PC-9 (cell line): ENCODE measurements at regions not wholly inside any gene's neighbourhood (a gene's known extent, or its start where the extent isn't known, plus 50 kb on each side); places are given as distances from the start of the nearest gene placed in this dataset.

ENCODE experiments used
- BruUV-seq: library from RNA; stranded (reverse); fragments of 400-500 nt; replicated peaks from 2 replicates; lab custom pipeline; 2021; lab: Mats Ljungman, UMichigan
- CTCF ChIA-PET: fragments of 300-600 bp; sonication (Branson Sonifier 250); formaldehyde crosslinking; loops from one replicate; lab custom pipeline; 2022; ENCODE audit warnings: antibody characterized with exemption; lab: Charles Lee
- POLR2A ChIA-PET: fragments of 300-600 bp; sonication (Branson Sonifier 250); formaldehyde crosslinking; loops from one replicate; lab custom pipeline; 2022; ENCODE audit warnings: antibody characterized with exemption; ENCODE audit not compliant: unreplicated experiment; lab: Charles Lee
- DNase-seq, 2 experiments: peaks; one replicate each; pipeline versions ENCODE4 v3.0.0 to v3.0.0-alpha.2; 2015 to 2022; ENCODE audit warnings: mixed read lengths in 1 of 2
- H2AFZ ChIP-seq: fragments of 200-600 bp; sonication (generic); 2 replicates; pipeline ENCODE4 v1.8.1; 2017; ENCODE audit warnings: antibody characterized with exemption
- H3F3A ChIP-seq: fragments of 200-600 bp; sonication (generic); 2 replicates; pipeline ENCODE4 v1.8.1; 2017; ENCODE audit warnings: antibody characterized with exemption, mild to moderate bottlenecking, low read depth; ENCODE audit not compliant: insufficient read depth
- H3K27ac ChIP-seq: fragments of 200-600 bp; sonication (generic); 2 replicates; pipeline ENCODE4 v1.6.1; 2016; ENCODE audit warnings: mixed run types
- H3K27me3 ChIP-seq: fragments of 200-600 bp; sonication (generic); 2 replicates; pipeline ENCODE4 v1.6.1; 2016; ENCODE audit warnings: low read depth, mixed run types; ENCODE audit not compliant: insufficient read depth
- H3K36me3 ChIP-seq: fragments of 200-600 bp; sonication (generic); 2 replicates; pipeline ENCODE4 v1.6.1; 2016; ENCODE audit warnings: low read depth, mixed run types
- H3K4me1 ChIP-seq: fragments of 200-600 bp; sonication (generic); replicated peaks from 2 replicates; pipeline ENCODE4 v1.6.1; 2016; ENCODE audit warnings: mixed run types; ENCODE audit not compliant: insufficient read depth
- H3K4me2 ChIP-seq: fragments of 200-600 bp; sonication (generic); 2 replicates; pipeline ENCODE4 v1.6.1; 2017; ENCODE audit warnings: mixed run types
- H3K4me3 ChIP-seq: fragments of 200-600 bp; sonication (generic); 2 replicates; pipeline ENCODE4 v1.6.1; 2016; ENCODE audit warnings: mixed run types
- H3K79me2 ChIP-seq: fragments of 200-600 bp; sonication (generic); 2 replicates; pipeline ENCODE4 v1.6.1; 2017; ENCODE audit warnings: low read depth, mixed run types
- H3K9me2 ChIP-seq: fragments of 200-600 bp; sonication (generic); 2 replicates; pipeline ENCODE4 v1.8.1; 2017; ENCODE audit warnings: mild to moderate bottlenecking; ENCODE audit not compliant: insufficient read depth
- H3K9me3 ChIP-seq: fragments of 200-600 bp; sonication (generic); 2 replicates; pipeline ENCODE4 v1.8.1; 2016; ENCODE audit warnings: low read depth; ENCODE audit not compliant: insufficient read depth
- H4K20me1 ChIP-seq: fragments of 200-600 bp; sonication (generic); 2 replicates; pipeline ENCODE4 v1.8.1; 2017; ENCODE audit not compliant: insufficient read depth
- EZH2 ChIP-seq: fragments of 200-600 bp; sonication (generic); IDR thresholded peaks from 2 replicates; pipeline ENCODE4 v1.8.0; 2017; ENCODE audit warnings: antibody characterized with exemption, low read depth
- intact Hi-C: fragments of 100-400 bp; cut with micrococcal nuclease; formaldehyde crosslinking; loops from one replicate; pipeline ENCODE4 v1.10.0; 2022; ENCODE audit not compliant: unreplicated experiment
- TF ChIP-seq, protein P1 (sequence below): fragments of 200-600 bp; sonication (generic); conservative IDR thresholded peaks from 2 replicates; pipeline ENCODE4 v1.6.1; 2017; ENCODE audit warnings: mixed run types, antibody characterized with exemption, mild to moderate bottlenecking, moderate library complexity

DNA sequence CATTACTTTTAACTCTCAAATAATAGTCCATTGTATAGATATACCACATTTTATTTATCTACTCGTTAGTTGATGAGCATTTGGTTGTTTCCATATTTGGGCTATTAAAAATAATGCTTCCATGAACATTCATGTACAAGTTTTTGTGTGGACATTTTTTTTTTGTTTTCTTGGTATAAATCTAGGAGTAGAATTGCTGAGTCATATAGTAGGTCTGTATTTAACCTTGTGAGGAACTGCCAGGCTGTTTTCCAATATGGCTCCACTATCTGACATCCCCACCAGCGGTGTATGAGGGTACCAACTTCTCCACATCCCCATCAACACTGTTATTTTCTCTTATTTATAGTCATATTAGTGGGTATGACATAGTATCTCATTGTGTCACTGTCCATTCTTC, 143.1 kb downstream of the RAP2A start:
- H3K36me3 ChIP-seq, result no peaks in the 10 kb centered on the region
- ChIA-PET CTCF (no interaction called here), POLR2A (no interaction called here)
- no peak for DNase-seq
- no peak overlapping the region for H3K27ac ChIP-seq
- H3F3A ChIP-seq, result no peaks in the 10 kb centered on the region
- no peak overlapping the region for H3K4me3 ChIP-seq
- intact Hi-C loops, result loop anchor here (5.0 to 10.0 kb wide), 2 partner anchors 142 to 560 kb away; partner anchors contain the start of gene RAP2A
- no TSS peak for BruUV-seq
- H3K79me2 ChIP-seq, result no peaks in the 10 kb centered on the region
- H3K27me3 ChIP-seq, result no peaks in the 10 kb centered on the region
- H3K4me1 ChIP-seq, result no peaks in the 10 kb centered on the region
- H3K9me3 ChIP-seq, result no peaks in the 10 kb centered on the region
- TF ChIP-seq EZH2, result no peak
- TF ChIP-seq, protein P1, sequence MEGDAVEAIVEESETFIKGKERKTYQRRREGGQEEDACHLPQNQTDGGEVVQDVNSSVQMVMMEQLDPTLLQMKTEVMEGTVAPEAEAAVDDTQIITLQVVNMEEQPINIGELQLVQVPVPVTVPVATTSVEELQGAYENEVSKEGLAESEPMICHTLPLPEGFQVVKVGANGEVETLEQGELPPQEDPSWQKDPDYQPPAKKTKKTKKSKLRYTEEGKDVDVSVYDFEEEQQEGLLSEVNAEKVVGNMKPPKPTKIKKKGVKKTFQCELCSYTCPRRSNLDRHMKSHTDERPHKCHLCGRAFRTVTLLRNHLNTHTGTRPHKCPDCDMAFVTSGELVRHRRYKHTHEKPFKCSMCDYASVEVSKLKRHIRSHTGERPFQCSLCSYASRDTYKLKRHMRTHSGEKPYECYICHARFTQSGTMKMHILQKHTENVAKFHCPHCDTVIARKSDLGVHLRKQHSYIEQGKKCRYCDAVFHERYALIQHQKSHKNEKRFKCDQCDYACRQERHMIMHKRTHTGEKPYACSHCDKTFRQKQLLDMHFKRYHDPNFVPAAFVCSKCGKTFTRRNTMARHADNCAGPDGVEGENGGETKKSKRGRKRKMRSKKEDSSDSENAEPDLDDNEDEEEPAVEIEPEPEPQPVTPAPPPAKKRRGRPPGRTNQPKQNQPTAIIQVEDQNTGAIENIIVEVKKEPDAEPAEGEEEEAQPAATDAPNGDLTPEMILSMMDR, result no peak
- H4K20me1 ChIP-seq, result no peaks in the 10 kb centered on the region
- no peaks in the 10 kb centered on the region; the same call in 1 of the 2 replicates for H3K9me2 ChIP-seq
- no peak overlapping the region for H2AFZ ChIP-seq
- no peak overlapping the region for H3K4me2 ChIP-seq

DNA sequence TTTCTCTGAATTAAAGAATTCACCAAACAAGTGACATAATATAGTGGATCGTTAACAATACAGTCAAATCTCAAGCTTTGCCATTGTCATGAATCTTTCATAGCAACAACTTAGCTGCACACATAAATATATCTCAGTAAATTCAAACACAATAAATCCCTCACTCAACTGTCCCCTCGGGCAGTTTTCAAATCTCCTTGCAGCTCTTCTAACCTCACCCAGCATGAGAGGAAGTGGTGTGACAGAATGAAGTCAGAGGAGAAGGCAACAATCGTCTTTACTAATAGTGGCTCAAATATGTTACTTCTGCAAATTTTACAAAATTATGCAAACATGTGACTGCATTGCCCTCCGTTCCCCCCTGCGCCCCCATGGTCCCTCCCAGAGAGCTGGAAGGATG, 148.2 kb downstream of the RAP2A start:
- POLR2A ChIA-PET, result no interaction called here
- CTCF ChIA-PET, result no interaction called here
- H3K27me3 ChIP-seq, result no peaks in the 10 kb centered on the region
- no peak overlapping the region for H3K27ac ChIP-seq
- intact Hi-C loops, result no loop called here
- H3F3A ChIP-seq, result no peaks in the 10 kb centered on the region
- H3K36me3 ChIP-seq, result no peaks in the 10 kb centered on the region
- DNase-seq, result no peak
- no peak overlapping the region for H3K4me3 ChIP-seq
- no peak overlapping the region for H3K4me2 ChIP-seq
- BruUV-seq, result no TSS peak
- H3K9me3 ChIP-seq, result no peaks in the 10 kb centered on the region
- H3K9me2 ChIP-seq, result no peaks in the 10 kb centered on the region; the same call in 1 of the 2 replicates
- H3K4me1 ChIP-seq, result no peaks in the 10 kb centered on the region
- H2AFZ ChIP-seq, result no peak overlapping the region
- no peak for TF ChIP-seq EZH2
- TF ChIP-seq, protein P1, result no peak
- H3K79me2 ChIP-seq, result no peaks in the 10 kb centered on the region
- H4K20me1 ChIP-seq, result no peaks in the 10 kb centered on the region

DNA sequence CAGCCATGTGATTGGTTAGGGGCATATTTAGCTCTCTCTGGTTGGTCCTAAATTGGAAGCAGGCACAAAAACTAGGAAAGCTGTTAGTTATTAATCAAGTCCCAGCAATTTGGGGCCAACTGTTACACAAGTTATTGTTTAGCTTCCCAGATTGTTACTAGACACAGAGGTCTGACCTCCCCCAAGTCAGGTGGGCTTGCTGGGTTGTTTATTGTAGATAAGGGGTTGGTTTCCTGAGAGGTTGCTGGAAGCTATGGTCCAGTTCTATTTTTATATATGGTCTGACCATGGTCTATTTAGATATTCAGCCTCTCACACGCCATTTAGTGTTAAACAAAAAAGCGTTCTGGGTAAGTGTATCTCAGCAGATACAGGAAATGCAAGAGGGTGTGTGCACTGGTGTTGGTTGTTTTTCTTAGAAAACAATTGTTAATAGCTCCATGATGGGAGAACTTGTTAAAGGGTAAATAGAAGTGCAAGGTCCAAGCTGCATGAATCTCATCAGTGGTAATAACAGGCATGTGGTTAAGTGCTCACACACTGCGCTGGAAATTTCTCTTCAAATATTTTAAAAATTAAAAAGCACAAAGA, 150.0 kb downstream of the RAP2A start:
- no peak for DNase-seq
- Histone ChIP-seq H3K4me1 (no peaks in the 10 kb centered on the region), H3K36me3 (no peaks in the 10 kb centered on the region), H3K9me3 (no peaks in the 10 kb centered on the region), H3K27ac (no peak overlapping the region), H4K20me1 (no peaks in the 10 kb centered on the region), H3K9me2 (no peaks in the 10 kb centered on the region; the same call in 1 of the 2 replicates), H3K4me2 (no peak overlapping the region), H3K79me2 (no peaks in the 10 kb centered on the region), H2AFZ (no peak overlapping the region), H3K4me3 (no peak overlapping the region), H3F3A (no peaks in the 10 kb centered on the region), H3K27me3 (no peaks in the 10 kb centered on the region)
- TF ChIP-seq, protein P1, result no peak
- TF ChIP-seq EZH2, result no peak
- ChIA-PET POLR2A (no interaction called here), CTCF (no interaction called here)
- intact Hi-C loops, result no loop called here
- BruUV-seq, result no TSS peak
